A673 (cell line): ENCODE measurements at regions not wholly inside any gene's neighbourhood (a gene's known extent, or its start where the extent isn't known, plus 50 kb on each side); places are given as distances from the start of the nearest gene placed in this dataset.
"Not testable (repeated sequence)": the region's sequence is repeated elsewhere in the genome, so short reads cannot be mapped to it uniquely, and the experiment has no call there.

Experiments used
- EZH2 ChIP-seq: fragments of 200-600 bp; sonication (generic); IDR thresholded peaks from 2 replicates; pipeline ENCODE4 v1.6.1; 2017; ENCODE audit warnings: borderline replicate concordance, low read depth, mild to moderate bottlenecking, mixed read lengths, antibody characterized with exemption, low read length; ENCODE audit not compliant: poor library complexity, severe bottlenecking
- TF ChIP-seq, protein P1 (sequence below): fragments of 300-800, 200-600 bp; sonication (generic); conservative IDR thresholded peaks from 2 replicates; pipeline ENCODE4 v1.5.1; 2017; ENCODE audit warnings: low read depth, mild to moderate bottlenecking, antibody characterized with exemption, low read length, moderate library complexity, mixed read lengths

GRCh38 chr20:22045956-22046507 is 340.6 kb downstream of the PAX1 start:
- not testable (repeated sequence) for TF ChIP-seq EZH2
- TF ChIP-seq, protein P1, sequence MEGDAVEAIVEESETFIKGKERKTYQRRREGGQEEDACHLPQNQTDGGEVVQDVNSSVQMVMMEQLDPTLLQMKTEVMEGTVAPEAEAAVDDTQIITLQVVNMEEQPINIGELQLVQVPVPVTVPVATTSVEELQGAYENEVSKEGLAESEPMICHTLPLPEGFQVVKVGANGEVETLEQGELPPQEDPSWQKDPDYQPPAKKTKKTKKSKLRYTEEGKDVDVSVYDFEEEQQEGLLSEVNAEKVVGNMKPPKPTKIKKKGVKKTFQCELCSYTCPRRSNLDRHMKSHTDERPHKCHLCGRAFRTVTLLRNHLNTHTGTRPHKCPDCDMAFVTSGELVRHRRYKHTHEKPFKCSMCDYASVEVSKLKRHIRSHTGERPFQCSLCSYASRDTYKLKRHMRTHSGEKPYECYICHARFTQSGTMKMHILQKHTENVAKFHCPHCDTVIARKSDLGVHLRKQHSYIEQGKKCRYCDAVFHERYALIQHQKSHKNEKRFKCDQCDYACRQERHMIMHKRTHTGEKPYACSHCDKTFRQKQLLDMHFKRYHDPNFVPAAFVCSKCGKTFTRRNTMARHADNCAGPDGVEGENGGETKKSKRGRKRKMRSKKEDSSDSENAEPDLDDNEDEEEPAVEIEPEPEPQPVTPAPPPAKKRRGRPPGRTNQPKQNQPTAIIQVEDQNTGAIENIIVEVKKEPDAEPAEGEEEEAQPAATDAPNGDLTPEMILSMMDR, result not testable (repeated sequence)
